ENCODE measurements at regions not wholly inside any gene's neighbourhood (a gene's known extent, or its start where the extent isn't known, plus 50 kb on each side); places are given as distances from the start of the nearest gene placed in this dataset.

DNA sequence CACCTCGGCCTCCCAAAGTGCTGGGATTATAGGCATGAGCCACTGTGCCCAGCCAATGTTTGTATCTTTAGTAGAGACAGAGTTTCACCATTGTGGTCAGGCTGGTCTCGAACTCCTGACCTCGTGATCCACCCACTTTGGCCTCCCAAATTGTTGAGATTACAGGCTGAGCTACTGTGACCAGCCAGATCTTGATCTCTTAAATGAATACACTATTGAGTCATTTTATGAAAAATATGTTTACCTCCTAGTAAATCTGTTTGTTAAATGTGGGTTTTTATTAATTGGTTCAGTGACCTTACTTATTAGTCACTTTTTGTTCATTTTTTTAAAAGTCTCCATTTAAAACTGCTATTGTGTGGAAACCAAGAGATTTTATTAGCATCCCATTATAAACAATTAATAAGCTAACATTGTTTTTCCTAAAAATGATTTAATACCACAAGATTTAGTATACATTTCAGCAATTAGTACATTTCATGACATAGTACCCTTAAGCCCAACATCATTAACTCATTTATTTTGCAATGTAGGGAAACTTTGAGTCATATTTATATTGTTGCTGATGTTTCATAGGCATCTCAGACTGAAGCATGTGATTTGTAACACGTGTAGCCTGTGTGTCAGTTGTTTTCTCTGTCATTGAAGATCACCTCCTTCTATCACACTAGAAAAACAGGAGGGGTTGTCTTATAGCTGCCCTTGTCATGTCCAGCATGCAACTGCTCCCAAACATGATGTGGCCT lies 261.2 kb downstream of the TAF11L14 start:
- no peak overlapping the region for H3K4me3 ChIP-seq (ENCODE audit: low read depth, low read length)
- TF ChIP-seq, protein P1, sequence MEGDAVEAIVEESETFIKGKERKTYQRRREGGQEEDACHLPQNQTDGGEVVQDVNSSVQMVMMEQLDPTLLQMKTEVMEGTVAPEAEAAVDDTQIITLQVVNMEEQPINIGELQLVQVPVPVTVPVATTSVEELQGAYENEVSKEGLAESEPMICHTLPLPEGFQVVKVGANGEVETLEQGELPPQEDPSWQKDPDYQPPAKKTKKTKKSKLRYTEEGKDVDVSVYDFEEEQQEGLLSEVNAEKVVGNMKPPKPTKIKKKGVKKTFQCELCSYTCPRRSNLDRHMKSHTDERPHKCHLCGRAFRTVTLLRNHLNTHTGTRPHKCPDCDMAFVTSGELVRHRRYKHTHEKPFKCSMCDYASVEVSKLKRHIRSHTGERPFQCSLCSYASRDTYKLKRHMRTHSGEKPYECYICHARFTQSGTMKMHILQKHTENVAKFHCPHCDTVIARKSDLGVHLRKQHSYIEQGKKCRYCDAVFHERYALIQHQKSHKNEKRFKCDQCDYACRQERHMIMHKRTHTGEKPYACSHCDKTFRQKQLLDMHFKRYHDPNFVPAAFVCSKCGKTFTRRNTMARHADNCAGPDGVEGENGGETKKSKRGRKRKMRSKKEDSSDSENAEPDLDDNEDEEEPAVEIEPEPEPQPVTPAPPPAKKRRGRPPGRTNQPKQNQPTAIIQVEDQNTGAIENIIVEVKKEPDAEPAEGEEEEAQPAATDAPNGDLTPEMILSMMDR (IDR thresholded peaks at IDR 0.05; ENCODE audit: borderline replicate concordance, insufficient read depth, low read depth, low read length): no peak

DNA sequence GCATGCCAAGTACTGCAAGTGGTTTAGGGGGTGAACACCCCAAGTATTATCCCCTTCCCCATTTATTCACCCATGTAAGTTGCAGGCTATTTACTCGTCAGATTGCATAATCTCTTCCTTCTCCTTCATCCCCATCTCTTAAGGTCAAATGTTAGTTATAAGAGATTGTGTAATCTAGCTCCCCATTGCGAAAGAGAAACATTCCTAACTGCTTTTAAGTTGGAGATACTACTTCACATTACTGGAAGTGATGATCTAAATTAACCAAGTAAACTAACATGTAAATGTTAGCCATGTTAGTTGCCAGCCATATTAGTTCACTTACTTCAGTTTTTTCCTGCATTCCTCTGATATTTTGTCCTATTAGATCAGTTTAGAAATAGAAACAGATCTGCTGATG lies 262.3 kb downstream of the TAF11L14 start:
- TF ChIP-seq, protein P1 (IDR thresholded peaks at IDR 0.05; ENCODE audit: borderline replicate concordance, insufficient read depth, low read depth, low read length): no peak
- H3K4me3 ChIP-seq (ENCODE audit: low read depth, low read length): no peak overlapping the region

GRCh38 chr5:17897776-17898175 lies 263.5 kb downstream of the TAF11L14 start:
- TF ChIP-seq, protein P1 (IDR thresholded peaks at IDR 0.05; ENCODE audit: borderline replicate concordance, insufficient read depth, low read depth, low read length): no peak
- no peak overlapping the region for H3K4me3 ChIP-seq (ENCODE audit: low read depth, low read length)

DNA sequence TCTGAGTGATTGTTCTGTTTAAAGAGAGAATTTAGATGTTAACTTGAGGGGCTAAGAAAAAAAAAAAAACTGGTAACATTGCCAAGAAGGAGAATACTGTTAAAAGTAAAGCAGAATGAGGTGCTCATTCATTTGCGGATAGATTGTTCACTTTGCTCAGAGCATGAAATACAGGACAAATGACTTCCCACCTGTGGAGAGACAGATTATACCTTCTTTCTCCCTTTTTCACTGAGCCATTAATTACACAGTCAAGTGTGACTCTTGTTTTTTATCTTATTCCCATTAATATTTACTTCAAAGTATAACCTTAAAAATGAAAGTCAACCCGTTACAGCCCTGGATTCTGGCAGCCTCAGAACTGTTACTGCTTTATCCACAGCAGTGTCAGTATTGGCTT lies 264.5 kb downstream of the TAF11L14 start:
- no peak overlapping the region for H3K4me3 ChIP-seq (ENCODE audit: low read depth, low read length)
- TF ChIP-seq, protein P1 (IDR thresholded peaks at IDR 0.05; ENCODE audit: borderline replicate concordance, insufficient read depth, low read depth, low read length): no peak

DNA sequence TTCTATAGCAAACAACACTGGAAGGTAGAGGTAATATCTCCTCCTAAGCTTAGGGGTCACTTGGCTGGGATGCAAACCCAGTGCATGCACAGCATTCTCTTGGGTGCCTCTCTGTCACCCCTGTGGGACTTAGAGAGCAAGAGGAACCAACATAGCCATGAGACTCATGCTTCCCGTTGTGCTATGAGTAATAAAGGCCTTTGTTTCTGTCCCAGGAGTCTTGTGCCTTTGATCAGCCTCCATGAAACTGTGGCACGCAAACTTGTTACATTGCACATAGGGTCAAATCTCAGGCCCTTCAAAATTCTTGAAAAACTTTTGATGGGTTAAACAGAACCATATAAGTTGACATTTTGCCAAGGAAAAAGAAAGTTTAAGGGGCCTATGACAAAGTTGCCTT lies 272.8 kb downstream of the TAF11L14 start:
- TF ChIP-seq, protein P1 (IDR thresholded peaks at IDR 0.05; ENCODE audit: borderline replicate concordance, insufficient read depth, low read depth, low read length): no peak
- no peak overlapping the region for H3K4me3 ChIP-seq (ENCODE audit: low read depth, low read length)

DNA sequence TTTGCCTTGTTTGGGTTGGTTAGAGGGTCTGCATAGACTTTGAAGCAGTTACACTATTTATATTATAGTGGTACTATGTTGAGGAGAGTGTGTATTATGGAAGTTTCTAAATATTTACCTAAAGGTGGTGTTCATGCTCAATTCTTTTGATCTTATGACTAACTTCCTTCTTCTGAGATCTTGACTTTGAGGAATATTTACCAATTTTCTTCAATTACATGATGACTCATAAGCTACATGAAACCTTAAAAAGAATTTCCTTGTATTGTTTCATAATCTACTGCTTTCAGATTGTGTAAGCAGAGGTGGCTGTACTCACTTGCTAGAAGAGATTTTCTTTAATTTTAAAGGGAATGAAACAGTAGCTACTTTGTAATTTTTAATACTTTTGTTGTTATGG lies 276.1 kb downstream of the TAF11L14 start:
- H3K4me3 ChIP-seq (ENCODE audit: low read depth, low read length): no peak overlapping the region
- TF ChIP-seq, protein P1 (IDR thresholded peaks at IDR 0.05; ENCODE audit: borderline replicate concordance, insufficient read depth, low read depth, low read length): no peak

GRCh38 chr5:17912794-17913193 lies 278.5 kb downstream of the TAF11L14 start:
- TF ChIP-seq, protein P1 (IDR thresholded peaks at IDR 0.05; ENCODE audit: borderline replicate concordance, insufficient read depth, low read depth, low read length): no peak

More at GRCh38 chr5:17912794-17913193, 278.5 kb downstream of the TAF11L14 start:
- no peak overlapping the region for H3K4me3 ChIP-seq (ENCODE audit: low read depth, low read length)

All from GM12875 (cell line).